Panc1 (cell line): ENCODE measurements at regions not wholly inside any gene's neighbourhood (a gene's known extent, or its start where the extent isn't known, plus 50 kb on each side); places are given as distances from the start of the nearest gene placed in this dataset.
"Not testable (repeated sequence)": the region's sequence is repeated elsewhere in the genome, so short reads cannot be mapped to it uniquely, and the experiment has no call there.

Source experiments
- ATAC-seq: fragments of 200-7000 bp; cut with Tn5 transposase; 2 replicates; pipeline ENCODE4 v1.9.1; 2020; ENCODE audit warnings: mild to moderate bottlenecking, moderate library complexity
- BruUV-seq: library from RNA; stranded (reverse); fragments of 400-500 nt; replicated peaks from 2 replicates; lab custom pipeline; 2021; lab: Mats Ljungman, UMichigan
- CTCF ChIA-PET: fragments of 300-600 bp; sonication (Branson Sonifier 250); formaldehyde crosslinking; loops from one replicate; lab custom pipeline; 2022; ENCODE audit warnings: antibody characterized with exemption; lab: Charles Lee
- POLR2A ChIA-PET: fragments of 300-600 bp; sonication (Branson Sonifier 250); formaldehyde crosslinking; loops from one replicate; lab custom pipeline; 2022; ENCODE audit warnings: antibody characterized with exemption; lab: Charles Lee
- DNase-seq: peaks from one replicate; pipeline ENCODE4 v3.0.0-alpha.2; 2010; ENCODE audit warnings: low read depth, low spot score
- H3K27ac ChIP-seq: 2 replicates; pipeline ENCODE4 v1.5.1; 2011; ENCODE audit warnings: mild to moderate bottlenecking, low read length, inconsistent platforms
- H3K27me3 ChIP-seq: fragments of 200-500 bp; sonication (Bioruptor generic); 2 replicates; pipeline ENCODE4 v1.6.0; 2014; ENCODE audit warnings: low read length, inconsistent platforms; ENCODE audit not compliant: control insufficient read depth, insufficient read depth
- H3K36me3 ChIP-seq: fragments of 200-500 bp; sonication (Bioruptor generic); 2 replicates; pipeline ENCODE4 v1.5.1; 2014; ENCODE audit warnings: inconsistent platforms, mild to moderate bottlenecking, low read length, moderate library complexity; ENCODE audit not compliant: control insufficient read depth, insufficient read depth
- H3K4me1 ChIP-seq: 2 replicates; pipeline ENCODE4 v1.5.1; 2011; ENCODE audit warnings: inconsistent platforms, mild to moderate bottlenecking, low read length, moderate library complexity; ENCODE audit not compliant: control insufficient read depth, insufficient read depth
- H3K4me3 ChIP-seq, 2 experiments: 2 replicates each; pipeline ENCODE4 v1.5.1; 2011 to 2012; ENCODE audit warnings: low read depth in 2 of 2, low read length in 2 of 2, mild to moderate bottlenecking in 2 of 2, inconsistent platforms in 1 of 2, moderate library complexity in 1 of 2
- H3K9me3 ChIP-seq: fragments of 200-500 bp; sonication (Bioruptor generic); 2 replicates; pipeline ENCODE4 v1.5.1; 2014; ENCODE audit warnings: low read depth, mild to moderate bottlenecking, inconsistent platforms, low read length, moderate library complexity; ENCODE audit not compliant: control insufficient read depth, insufficient read depth
- CTCF ChIP-seq: fragments of 450-650 bp; IDR thresholded peaks from 2 replicates; pipeline ENCODE4 v1.5.1; 2017; ENCODE audit warnings: mild to moderate bottlenecking
- POLR2AphosphoS5 ChIP-seq: IDR thresholded peaks from 2 replicates; pipeline ENCODE4 v1.6.1; 2012; ENCODE audit warnings: mild to moderate bottlenecking, low read depth, low read length, moderate library complexity
- REST ChIP-seq, 2 experiments: IDR thresholded peaks; 2 replicates each; pipeline ENCODE4 v1.6.1; 2011 to 2012; ENCODE audit warnings: low read depth in 2 of 2, control low read depth in 1 of 2, low read length in 1 of 2, mild to moderate bottlenecking in 1 of 2, moderate library complexity in 1 of 2; ENCODE audit not compliant: insufficient read depth in 1 of 2
- SIN3A ChIP-seq: IDR thresholded peaks from 2 replicates; pipeline ENCODE4 v1.6.1; 2012; ENCODE audit warnings: low read depth, mild to moderate bottlenecking, low read length, moderate library complexity, borderline replicate concordance; ENCODE audit not compliant: insufficient read depth
- in situ Hi-C: cut with HindIII; loops from 2 replicates; pipeline ENCODE4 v1.10.0; 2016; ENCODE audit warnings: low sequenced_read_pairs, low pct_unique_long_range_greater_than_20kb
- intact Hi-C: fragments of 100-400 bp; cut with micrococcal nuclease; formaldehyde crosslinking; loops from one replicate; pipeline ENCODE4 v1.10.0; 2022; ENCODE audit not compliant: unreplicated experiment

GRCh38 chr2:193154076-193154475 lies 959.3 kb upstream of the TMEFF2 start:
- ChIA-PET CTCF (no interaction called here), POLR2A (no interaction called here)
- Histone ChIP-seq H3K4me1 (no peaks in the 10 kb centered on the region), H3K36me3 (no peaks in the 10 kb centered on the region), H3K27me3 (no peaks in the 10 kb centered on the region), H3K4me3 (no peak overlapping the region), H3K27ac (no peak overlapping the region), H3K9me3 (no peaks in the 10 kb centered on the region; the same call in 1 of the 2 replicates)
- BruUV-seq: no TSS peak
- no peak for DNase-seq
- in situ Hi-C loops: no loop called here
- intact Hi-C loops: no loop called here
- ATAC-seq: no peak
- TF ChIP-seq POLR2AphosphoS5 (no peak), SIN3A (no peak), REST (IDR thresholded peaks at IDR 0.05; ENCODE audit: insufficient read depth in 1 of 2, low read depth in 2 of 2, low read length in 1 of 2) (no peak)

GRCh38 chr2:193153576-193153975 lies 958.8 kb upstream of the TMEFF2 start:
- intact Hi-C loops (no loop called here), in situ Hi-C loops (no loop called here)
- ChIA-PET CTCF (no interaction called here), POLR2A (no interaction called here)
- no peaks in the 10 kb centered on the region for H3K4me1 ChIP-seq
- DNase-seq: no peak
- ATAC-seq: no peak
- no peaks in the 10 kb centered on the region for H3K36me3 ChIP-seq
- no peaks in the 10 kb centered on the region; the same call in 1 of the 2 replicates for H3K9me3 ChIP-seq
- no peaks in the 10 kb centered on the region for H3K27me3 ChIP-seq
- BruUV-seq: no TSS peak
- no peak for TF ChIP-seq SIN3A
- no peak for TF ChIP-seq CTCF
- H3K4me3 ChIP-seq: no peak overlapping the region
- no peak overlapping the region for H3K27ac ChIP-seq

- DNase-seq, H3K4me3 ChIP-seq, intact Hi-C loops, ATAC-seq, H3K36me3 ChIP-seq, CTCF ChIA-PET, H3K27ac ChIP-seq, H3K27me3 ChIP-seq, H3K4me1 ChIP-seq, H3K9me3 ChIP-seq, BruUV-seq, POLR2A ChIA-PET, in situ Hi-C loops: not testable (repeated sequence)
These were observed 947.7 kb upstream of the TMEFF2 start for GRCh38 chr2:193142467-193142866.
